HEK293 (cell line): ENCODE measurements at regions not wholly inside any gene's neighbourhood (a gene's known extent, or its start where the extent isn't known, plus 50 kb on each side); places are given as distances from the start of the nearest gene placed in this dataset.

Experiments
- CTCF ChIA-PET: fragments of 350-600 bp; formaldehyde crosslinking; extraction: SDS; loops from one replicate; lab custom pipeline; 2021; ENCODE audit warnings: antibody characterized with exemption; lab: Yijun Ruan, JAX
- POLR2A ChIA-PET: fragments of 300-600 bp; formaldehyde crosslinking; extraction: SDS; loops from one replicate; lab custom pipeline; 2020; ENCODE audit warnings: antibody characterized with exemption, inconsistent platforms; lab: Yijun Ruan, JAX
- H3K27ac ChIP-seq: fragments of 200-500 bp; sonication (Bioruptor generic); 2 replicates; pipeline ENCODE4 v1.5.1; 2014; ENCODE audit warnings: low read depth, low read length, control low read depth, inconsistent platforms; ENCODE audit errors: extremely low read depth
- H3K36me3 ChIP-seq, 2 experiments: fragments of 200-500 bp in 1 of 2; sonication (Bioruptor generic) in 1 of 2; 1 replicate in 1 of 2; 2 replicates in 1 of 2; pipeline ENCODE4 v1.5.1; 2014 to 2017; ENCODE audit warnings: inconsistent platforms in 2 of 2, low read length in 2 of 2; ENCODE audit not compliant: control insufficient read depth in 2 of 2, insufficient read depth in 1 of 2
- H3K4me1 ChIP-seq: fragments of 200-500 bp; sonication (Bioruptor generic); 2 replicates; pipeline ENCODE4 v1.5.1; 2014; ENCODE audit warnings: mild to moderate bottlenecking, low read length, inconsistent platforms; ENCODE audit not compliant: control insufficient read depth, insufficient read depth
- H3K4me3 ChIP-seq: 2 replicates; pipeline ENCODE4 v1.5.1; 2011; ENCODE audit warnings: low read depth, mild to moderate bottlenecking, control low read depth, low read length, moderate library complexity
- H3K9me3 ChIP-seq: fragments of 200-500 bp; sonication (Bioruptor generic); 2 replicates; pipeline ENCODE4 v1.5.1; 2014; ENCODE audit warnings: low read depth, low read length, inconsistent platforms; ENCODE audit not compliant: control insufficient read depth, insufficient read depth
- KLF16 ChIP-seq: fragments of 450-650 bp; formaldehyde crosslinking; IDR thresholded peaks from 2 replicates; pipeline ENCODE4 v1.5.1; 2017; ENCODE audit warnings: missing biosample characterization, missing genetic modification characterization
- KLF17 ChIP-seq: fragments of 450-650 bp; formaldehyde crosslinking; IDR thresholded peaks from 2 replicates; pipeline ENCODE4 v1.5.1; 2016; ENCODE audit warnings: missing biosample characterization, missing genetic modification characterization
- PRDM6 ChIP-seq: fragments of 450-650 bp; formaldehyde crosslinking; IDR thresholded peaks from 2 replicates; pipeline ENCODE4 v1.5.1; 2017; ENCODE audit warnings: missing biosample characterization, missing genetic modification characterization
- SP7 ChIP-seq: fragments of 450-650 bp; formaldehyde crosslinking; IDR thresholded peaks from 2 replicates; pipeline ENCODE4 v1.5.1; 2016; ENCODE audit warnings: missing biosample characterization, missing genetic modification characterization
- TRIM28 ChIP-seq: IDR thresholded peaks from 2 replicates; pipeline ENCODE4 v1.6.1; 2011; ENCODE audit warnings: low read length, control low read depth, borderline replicate concordance
- ZBTB17 ChIP-seq: fragments of 450-650 bp; formaldehyde crosslinking; IDR thresholded peaks from 2 replicates; pipeline ENCODE4 v1.5.1; 2016; ENCODE audit warnings: missing biosample characterization, missing genetic modification characterization
- ZBTB44 ChIP-seq: fragments of 450-650 bp; IDR thresholded peaks from 2 replicates; pipeline ENCODE4 v1.5.1; 2018; ENCODE audit warnings: missing biosample characterization, mild to moderate bottlenecking, missing genetic modification characterization
- ZIC2 ChIP-seq: fragments of 450-650 bp; formaldehyde crosslinking; IDR thresholded peaks from 2 replicates; pipeline ENCODE4 v1.5.1; 2016; ENCODE audit warnings: missing biosample characterization, missing genetic modification characterization
- ZNF138 ChIP-seq: fragments of 450-650 bp; formaldehyde crosslinking; IDR thresholded peaks from 2 replicates; pipeline ENCODE4 v1.5.1; 2016; ENCODE audit warnings: missing biosample characterization, missing genetic modification characterization, borderline replicate concordance
- ZNF140 ChIP-seq: fragments of 450-650 bp; formaldehyde crosslinking; IDR thresholded peaks from 2 replicates; pipeline ENCODE4 v1.5.1; 2016; ENCODE audit warnings: missing biosample characterization, missing genetic modification characterization
- ZNF155 ChIP-seq: fragments of 450-650 bp; formaldehyde crosslinking; IDR thresholded peaks from 2 replicates; pipeline ENCODE4 v1.5.1; 2016; ENCODE audit warnings: missing biosample characterization, missing genetic modification characterization
- ZNF18 ChIP-seq: fragments of 450-650 bp; formaldehyde crosslinking; IDR thresholded peaks from 2 replicates; pipeline ENCODE4 v1.5.1; 2016; ENCODE audit warnings: missing biosample characterization, missing genetic modification characterization
- ZNF184 ChIP-seq: fragments of 450-650 bp; IDR thresholded peaks from 2 replicates; pipeline ENCODE4 v1.5.1; 2018; ENCODE audit warnings: missing biosample characterization, mild to moderate bottlenecking, missing genetic modification characterization
- ZNF302 ChIP-seq: fragments of 450-650 bp; formaldehyde crosslinking; IDR thresholded peaks from 2 replicates; pipeline ENCODE4 v1.5.1; 2016; ENCODE audit warnings: missing biosample characterization, missing genetic modification characterization, low read depth
- ZNF324 ChIP-seq: fragments of 450-650 bp; formaldehyde crosslinking; IDR thresholded peaks from 2 replicates; pipeline ENCODE4 v1.5.1; 2016; ENCODE audit warnings: missing biosample characterization, missing genetic modification characterization
- ZNF548 ChIP-seq: fragments of 450-650 bp; formaldehyde crosslinking; IDR thresholded peaks from 2 replicates; pipeline ENCODE4 v1.5.1; 2016; ENCODE audit warnings: missing biosample characterization, missing genetic modification characterization
- ZNF558 ChIP-seq: fragments of 450-650 bp; formaldehyde crosslinking; IDR thresholded peaks from 2 replicates; pipeline ENCODE4 v1.5.1; 2016; ENCODE audit warnings: missing biosample characterization, missing genetic modification characterization
- ZNF600 ChIP-seq: fragments of 450-650 bp; formaldehyde crosslinking; IDR thresholded peaks from 2 replicates; pipeline ENCODE4 v1.5.1; 2016; ENCODE audit warnings: missing biosample characterization, missing genetic modification characterization
- ZNF610 ChIP-seq: fragments of 450-650 bp; formaldehyde crosslinking; IDR thresholded peaks from 2 replicates; pipeline ENCODE4 v1.5.1; 2016; ENCODE audit warnings: missing biosample characterization, missing genetic modification characterization, borderline replicate concordance
- ZNF654 ChIP-seq: fragments of 450-650 bp; formaldehyde crosslinking; IDR thresholded peaks from 2 replicates; pipeline ENCODE4 v1.5.1; 2016; ENCODE audit warnings: low read depth, missing biosample characterization, missing genetic modification characterization
- ZNF791 ChIP-seq: fragments of 450-650 bp; formaldehyde crosslinking; IDR thresholded peaks from 2 replicates; pipeline ENCODE4 v1.5.1; 2016; ENCODE audit warnings: missing biosample characterization, missing genetic modification characterization
- ZNF837 ChIP-seq: fragments of 450-650 bp; formaldehyde crosslinking; IDR thresholded peaks from 2 replicates; pipeline ENCODE4 v1.5.1; 2016; ENCODE audit warnings: missing biosample characterization, missing genetic modification characterization
- ZNF843 ChIP-seq: fragments of 450-650 bp; formaldehyde crosslinking; IDR thresholded peaks from 2 replicates; pipeline ENCODE4 v1.5.1; 2016; ENCODE audit warnings: missing biosample characterization, missing genetic modification characterization
- ZSCAN18 ChIP-seq: fragments of 450-650 bp; formaldehyde crosslinking; IDR thresholded peaks from 2 replicates; pipeline ENCODE4 v1.5.1; 2016; ENCODE audit warnings: missing biosample characterization, missing genetic modification characterization

GRCh38 chr20:51334609-51335008 is 207.9 kb downstream of the NFATC2 start:
- H3K9me3 ChIP-seq: no peaks in the 10 kb centered on the region
- CTCF ChIA-PET: interaction anchor here (2.0 kb wide), 1 partner anchor 16 kb away, joined by 8 read pairs; no protein-coding TSS in a partner anchor
- H3K36me3 ChIP-seq: no peaks in the 10 kb centered on the region
- no peak overlapping the region for H3K4me3 ChIP-seq
- TF ChIP-seq ZNF843 (no peak), ZNF155 (tag by site-specific recombination) (no peak), ZNF324 (no peak), ZNF600 (tag by site-specific recombination) (no peak), ZNF654 (tag by site-specific recombination) (no peak), TRIM28 (no peak), KLF16 (no peak), ZNF302 (tag by site-specific recombination) (no peak)
- TF ChIP-seq, all 188 proteins: peak for 0
- H3K4me1 ChIP-seq: no peaks in the 10 kb centered on the region
- H3K27ac ChIP-seq: no peak overlapping the region
- POLR2A ChIA-PET: no interaction called here

- Histone ChIP-seq H3K4me1 (no peaks in the 10 kb centered on the region), H3K27ac (no peak overlapping the region), H3K9me3 (no peaks in the 10 kb centered on the region), H3K4me3 (no peak overlapping the region), H3K36me3 (no peaks in the 10 kb centered on the region)
- ChIA-PET CTCF (interaction anchor here (2.0 kb wide), 1 partner anchor 15 kb away, joined by 8 read pairs; no protein-coding TSS in a partner anchor), POLR2A (no interaction called here)
- no peak for TF ChIP-seq KLF17 (tag by site-specific recombination)
- no peak for TF ChIP-seq ZNF184 (tag by site-specific recombination)
- no peak for TF ChIP-seq ZNF600 (tag by site-specific recombination)
- no peak for TF ChIP-seq ZNF18
- no peak for TF ChIP-seq ZBTB44
- TF ChIP-seq ZIC2 (tag by site-specific recombination): no peak
- TF ChIP-seq ZNF138 (tag by site-specific recombination): no peak
- TF ChIP-seq PRDM6 (tag by site-specific recombination): no peak
- TF ChIP-seq ZBTB17 (tag by site-specific recombination): no peak
- TF ChIP-seq ZNF324: no peak
- no peak for TF ChIP-seq ZSCAN18
- no peak for TF ChIP-seq ZNF548 (tag by site-specific recombination)
- no peak for TF ChIP-seq SP7
- TF ChIP-seq ZNF837: no peak
- no peak for TF ChIP-seq ZNF610 (tag by site-specific recombination)
- no peak for TF ChIP-seq ZNF140 (tag by site-specific recombination)
- no peak for TF ChIP-seq ZNF791 (tag by site-specific recombination)
- no peak for TF ChIP-seq ZNF558
Observed at GRCh38 chr20:51333971-51334370, 208.5 kb downstream of the NFATC2 start.
